ENCODE measurements at regions not wholly inside any gene's neighbourhood (a gene's known extent, or its start where the extent isn't known, plus 50 kb on each side); places are given as distances from the start of the nearest gene placed in this dataset.
"Not testable (repeated sequence)": the region's sequence is repeated elsewhere in the genome, so short reads cannot be mapped to it uniquely, and the experiment has no call there.

GRCh38 chr11:109704432-109704831 lies 282.4 kb downstream of the C11orf87 start:
- Mint-ChIP-seq H3K9me3 (peaks cover 22% of the 10 kb centered on the region), H3K36me3 (ENCODE audit: low read depth) (peaks cover 3% of the 10 kb centered on the region), H3K4me1 (peaks cover 18% of the 10 kb centered on the region), H3K27me3 (ENCODE audit: low read depth, poor library complexity) (no peaks in the 10 kb centered on the region), H3K27ac (no peak overlapping the region), H3K4me3 (no peak overlapping the region)
- no peak for TF ChIP-seq CTCF (IDR thresholded peaks at IDR 0.05)
- no peak for DNase-seq

GRCh38 chr11:109706945-109707344 lies 285.0 kb downstream of the C11orf87 start:
- no peak for DNase-seq
- peaks cover 35% of the 10 kb centered on the region for H3K4me1 Mint-ChIP-seq
- no peak overlapping the region for H3K27ac Mint-ChIP-seq
- no peak overlapping the region for H3K4me3 Mint-ChIP-seq
- no peaks in the 10 kb centered on the region for H3K9me3 Mint-ChIP-seq
- no peaks in the 10 kb centered on the region for H3K27me3 Mint-ChIP-seq (ENCODE audit: low read depth, poor library complexity)
- no peaks in the 10 kb centered on the region for H3K36me3 Mint-ChIP-seq (ENCODE audit: low read depth)
- TF ChIP-seq CTCF (IDR thresholded peaks at IDR 0.05): no peak

GRCh38 chr11:109707411-109707810 lies 285.4 kb downstream of the C11orf87 start:
- Mint-ChIP-seq H3K4me1 (peaks cover 35% of the 10 kb centered on the region), H3K27ac (peak overlapping the region; percentile 24), H3K27me3 (ENCODE audit: low read depth, poor library complexity) (no peaks in the 10 kb centered on the region), H3K36me3 (ENCODE audit: low read depth) (no peaks in the 10 kb centered on the region), H3K4me3 (no peak overlapping the region), H3K9me3 (no peaks in the 10 kb centered on the region)
- no peak for TF ChIP-seq CTCF (IDR thresholded peaks at IDR 0.05)
- no peak for DNase-seq

- H3K36me3 Mint-ChIP-seq (ENCODE audit: low read depth): no peaks in the 10 kb centered on the region
- TF ChIP-seq CTCF (IDR thresholded peaks at IDR 0.05): no peak
- H3K27me3 Mint-ChIP-seq (ENCODE audit: low read depth, poor library complexity): no peaks in the 10 kb centered on the region
- no peak overlapping the region for H3K27ac Mint-ChIP-seq
- H3K9me3 Mint-ChIP-seq: peaks cover under 1% of the 10 kb centered on the region
- no peak overlapping the region for H3K4me3 Mint-ChIP-seq
- DNase-seq: no peak
- H3K4me1 Mint-ChIP-seq: peaks cover 35% of the 10 kb centered on the region
These were observed 286.2 kb downstream of the C11orf87 start for GRCh38 chr11:109708184-109708583.

GRCh38 chr11:109714444-109714843 lies 292.5 kb downstream of the C11orf87 start:
- H3K4me3 Mint-ChIP-seq; H3K27ac Mint-ChIP-seq; DNase-seq; H3K27me3 Mint-ChIP-seq (ENCODE audit: low read depth, poor library complexity); H3K36me3 Mint-ChIP-seq (ENCODE audit: low read depth): not testable (repeated sequence)
- peaks cover 31% of the 10 kb centered on the region for H3K9me3 Mint-ChIP-seq
- H3K4me1 Mint-ChIP-seq: peaks cover 17% of the 10 kb centered on the region

- not testable (repeated sequence) for H3K36me3 Mint-ChIP-seq (ENCODE audit: low read depth); H3K4me3 Mint-ChIP-seq; H3K27ac Mint-ChIP-seq; DNase-seq; H3K27me3 Mint-ChIP-seq (ENCODE audit: low read depth, poor library complexity); H3K4me1 Mint-ChIP-seq
- H3K9me3 Mint-ChIP-seq: peaks cover 31% of the 10 kb centered on the region
These were observed 293.4 kb downstream of the C11orf87 start for GRCh38 chr11:109715424-109715823.

GRCh38 chr11:109726061-109726460 lies 304.1 kb downstream of the C11orf87 start:
- Mint-ChIP-seq H3K4me3 (no peak overlapping the region), H3K36me3 (ENCODE audit: low read depth) (no peaks in the 10 kb centered on the region)

More at GRCh38 chr11:109726061-109726460, 304.1 kb downstream of the C11orf87 start:
- no peak for DNase-seq
- no peaks in the 10 kb centered on the region for H3K9me3 Mint-ChIP-seq
- TF ChIP-seq CTCF (IDR thresholded peaks at IDR 0.05): no peak
- H3K27me3 Mint-ChIP-seq (ENCODE audit: low read depth, poor library complexity): peaks cover 3% of the 10 kb centered on the region
- no peaks in the 10 kb centered on the region for H3K4me1 Mint-ChIP-seq
- H3K27ac Mint-ChIP-seq: no peak overlapping the region
